ENCODE measurements at regions not wholly inside any gene's neighbourhood (a gene's known extent, or its start where the extent isn't known, plus 50 kb on each side); places are given as distances from the start of the nearest gene placed in this dataset.
A peak's percentile ranks its signal among the peaks of the same experiment; 100 is the strongest.

- WGBS, 2 experiments (ENCODE audit: extremely low coverage in 2 of 2, insufficient read length in 1 of 2), result 90% methylated on average over 4 of the region's 5 CpGs; no CpG with 5 or more reads in 1 of the 2 experiments
- intact Hi-C loops (cut with micrococcal nuclease), result no loop called here
- TF ChIP-seq CHD1 (IDR thresholded peaks at IDR 0.05; ENCODE audit: low read depth, low read length) (no peak), CEBPB (IDR thresholded peaks at IDR 0.05; ENCODE audit: low read depth, low read length) (no peak), POLR2A (IDR thresholded peaks at IDR 0.05; ENCODE audit: low read depth, low read length) (no peak), RFX5 (IDR thresholded peaks at IDR 0.05; ENCODE audit: low read depth, low read length) (no peak), FOS (IDR thresholded peaks at IDR 0.05; ENCODE audit: low read depth, low read length) (no peak), BHLHE40 (IDR thresholded peaks at IDR 0.05; ENCODE audit: low read depth, low read length) (no peak), USF2 (IDR thresholded peaks at IDR 0.05; ENCODE audit: low read depth, low read length) (no peak), MAZ (IDR thresholded peaks at IDR 0.05; ENCODE audit: borderline replicate concordance, low read depth, low read length) (no peak), CTCF (conservative IDR thresholded peaks at IDR 0.05; ENCODE audit: low read depth, low read length) (no peak), MAFK (IDR thresholded peaks at IDR 0.05; ENCODE audit: low read depth, low read length) (no peak)
These were observed 186.5 kb upstream of the TCF4 start for GRCh38 chr18:55774505-55774904.

More at GRCh38 chr18:55774505-55774904, 186.5 kb upstream of the TCF4 start:
- Histone ChIP-seq H3K56ac (ENCODE audit: extremely low read depth, insufficient read depth, low read length) (no peak overlapping the region), H3K79me1 (ENCODE audit: low read depth in 1 of 2, low read length in 2 of 2) (peaks cover 0 to 4% of the 10 kb centered on the region in 2 experiments; a peak in 1 of 4 replicates), H3K9me3 (ENCODE audit: control insufficient read depth, insufficient read depth, low read length) (no peaks in the 10 kb centered on the region), H4K20me1 (ENCODE audit: insufficient read depth, low read length) (no peaks in the 10 kb centered on the region), H3K23ac (ENCODE audit: low read depth, low read length) (no peak overlapping the region), H3K27me3 (ENCODE audit: control insufficient read depth, insufficient read depth, low read length) (no peaks in the 10 kb centered on the region), H3K4ac (ENCODE audit: low read depth, low read length) (no peak overlapping the region; the same call in 1 of the 2 replicates), H3K36me3 (ENCODE audit: control insufficient read depth, insufficient read depth, low read length) (no peaks in the 10 kb centered on the region), H2BK20ac (ENCODE audit: low read depth, low read length) (no peak overlapping the region), H4K91ac (ENCODE audit: insufficient read depth, low read depth, low read length) (no peak overlapping the region), H4K8ac (ENCODE audit: low read depth in 2 of 2, low read length in 2 of 2) (no peak overlapping the region), H2AK5ac (ENCODE audit: low read depth, low read length) (peak overlapping the region; percentile 11; the same call in 1 of the 2 replicates), H2BK15ac (ENCODE audit: low read depth, low read length) (no peak overlapping the region), H3K4me2 (ENCODE audit: low read depth, low read length) (no peak overlapping the region), H3K9ac (ENCODE audit: low read depth, low read length) (no peak overlapping the region), H4K5ac (ENCODE audit: low read depth, low read length) (no peak overlapping the region), H3K4me3 (ENCODE audit: insufficient read depth, low read depth, low read length) (no peak overlapping the region), H3K9me1 (ENCODE audit: insufficient read depth, low read length) (no peaks in the 10 kb centered on the region), H3K4me1 (ENCODE audit: control insufficient read depth, insufficient read depth, low read length) (no peaks in the 10 kb centered on the region; the same call in 1 of the 2 replicates), H3K14ac (replicated peaks; ENCODE audit: low read depth, low read length) (no peak overlapping the region), H2AK9ac (replicated peaks; ENCODE audit: low read depth, low read length, poor library complexity) (no peak overlapping the region), H2AFZ (replicated peaks; ENCODE audit: low read length, poor library complexity) (no peak overlapping the region), H3K27ac (ENCODE audit: insufficient read depth, low read length) (no peak overlapping the region), H3K18ac (ENCODE audit: low read depth, low read length) (no peak overlapping the region), H2BK5ac (ENCODE audit: low read depth, low read length, poor library complexity, severe bottlenecking) (no peak overlapping the region), H2BK120ac (ENCODE audit: low read depth, low read length) (no peak overlapping the region)
- in situ Hi-C loops (cut with MboI; ENCODE audit: low sequenced_read_pairs), result loop anchor here (10.0 kb wide), 1 partner anchor 180 kb away; no protein-coding TSS in a partner anchor
- dilution Hi-C loops (cut with HindIII; ENCODE audit: low sequenced_read_pairs, unreplicated experiment), result no loop called here
- CTCF ChIA-PET, result no interaction called here
- DNase-seq (no peak), ATAC-seq (ENCODE audit: low read depth) (no peak)
- POLR2A ChIA-PET (ENCODE audit: unreplicated experiment), result no interaction called here
- BruUV-seq (replicated peaks), result no TSS peak

Data from IMR-90 (cell line).